ENCODE measurements at regions not wholly inside any gene's neighbourhood (a gene's known extent, or its start where the extent isn't known, plus 50 kb on each side); places are given as distances from the start of the nearest gene placed in this dataset.

DNA sequence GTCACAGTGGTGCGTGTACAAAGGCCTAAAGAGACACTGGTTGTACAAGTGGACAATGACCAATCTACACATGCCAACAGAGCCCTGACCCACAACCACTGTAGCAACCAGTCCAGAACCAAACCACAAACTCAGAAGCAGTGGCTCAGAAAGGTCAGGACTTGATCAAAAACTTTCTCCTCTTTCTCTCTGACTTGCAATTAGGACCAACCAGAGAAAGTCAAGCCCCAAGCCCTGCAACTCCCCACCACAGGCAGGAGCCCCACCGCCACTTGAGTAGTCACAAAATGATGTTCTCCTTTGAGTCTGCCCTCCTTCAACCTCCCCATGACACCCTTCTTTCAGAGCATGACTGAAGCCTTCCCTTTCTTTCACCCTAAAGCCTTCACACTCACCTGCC lies 291.8 kb downstream of the CDH10 start:
- Histone ChIP-seq H3K4me3 (ENCODE audit: insufficient read depth, low read depth, low read length) (no peak overlapping the region), H3K79me1 (ENCODE audit: low read depth in 1 of 2, low read length in 2 of 2) (no peaks in the 10 kb centered on the region), H3K27ac (ENCODE audit: insufficient read depth, low read length) (no peak overlapping the region), H4K91ac (ENCODE audit: insufficient read depth, low read depth, low read length) (no peak overlapping the region), H2AFZ (replicated peaks; ENCODE audit: low read length, poor library complexity) (no peak overlapping the region), H3K4me2 (ENCODE audit: low read depth, low read length) (no peak overlapping the region), H3K9ac (ENCODE audit: low read depth, low read length) (no peak overlapping the region), H4K5ac (ENCODE audit: low read depth, low read length) (no peak overlapping the region), H4K20me1 (ENCODE audit: insufficient read depth, low read length) (no peaks in the 10 kb centered on the region), H3K14ac (replicated peaks; ENCODE audit: low read depth, low read length) (no peak overlapping the region), H3K27me3 (ENCODE audit: control insufficient read depth, insufficient read depth, low read length) (no peaks in the 10 kb centered on the region), H3K9me1 (ENCODE audit: insufficient read depth, low read length) (no peaks in the 10 kb centered on the region), H2BK5ac (ENCODE audit: low read depth, low read length, poor library complexity, severe bottlenecking) (no peak overlapping the region), H3K23ac (ENCODE audit: low read depth, low read length) (no peak overlapping the region), H2BK20ac (ENCODE audit: low read depth, low read length) (no peak overlapping the region), H2BK15ac (ENCODE audit: low read depth, low read length) (no peak overlapping the region), H4K8ac (ENCODE audit: low read depth in 2 of 2, low read length in 2 of 2) (no peak overlapping the region), H3K9me3 (ENCODE audit: control insufficient read depth, insufficient read depth, low read length) (peaks cover 11% of the 10 kb centered on the region), H3K56ac (ENCODE audit: extremely low read depth, insufficient read depth, low read length) (no peak overlapping the region), H3K4me1 (ENCODE audit: control insufficient read depth, insufficient read depth, low read length) (no peaks in the 10 kb centered on the region), H3K36me3 (ENCODE audit: control insufficient read depth, insufficient read depth, low read length) (no peaks in the 10 kb centered on the region), H3K4ac (ENCODE audit: low read depth, low read length) (no peak overlapping the region), H2AK5ac (ENCODE audit: low read depth, low read length) (no peak overlapping the region), H3K18ac (ENCODE audit: low read depth, low read length) (no peak overlapping the region), H2BK120ac (ENCODE audit: low read depth, low read length) (no peak overlapping the region), H2AK9ac (replicated peaks; ENCODE audit: low read depth, low read length, poor library complexity) (no peak overlapping the region)
- no peak for DNase-seq
- dilution Hi-C loops (cut with HindIII; ENCODE audit: low sequenced_read_pairs, unreplicated experiment): no loop called here
- ATAC-seq (ENCODE audit: low read depth): no peak
- TF ChIP-seq RFX5 (IDR thresholded peaks at IDR 0.05; ENCODE audit: low read depth, low read length) (no peak), MXI1 (IDR thresholded peaks at IDR 0.05; ENCODE audit: borderline replicate concordance, low read depth, low read length) (no peak), RCOR1 (IDR thresholded peaks at IDR 0.05; ENCODE audit: insufficient replicate concordance, low read length) (no peak), FOS (IDR thresholded peaks at IDR 0.05; ENCODE audit: low read depth, low read length) (no peak), SMC3 (IDR thresholded peaks at IDR 0.05; ENCODE audit: low read depth, low read length) (no peak), POLR2A (IDR thresholded peaks at IDR 0.05; ENCODE audit: low read depth, low read length) (no peak)
- TF ChIP-seq, protein P1, sequence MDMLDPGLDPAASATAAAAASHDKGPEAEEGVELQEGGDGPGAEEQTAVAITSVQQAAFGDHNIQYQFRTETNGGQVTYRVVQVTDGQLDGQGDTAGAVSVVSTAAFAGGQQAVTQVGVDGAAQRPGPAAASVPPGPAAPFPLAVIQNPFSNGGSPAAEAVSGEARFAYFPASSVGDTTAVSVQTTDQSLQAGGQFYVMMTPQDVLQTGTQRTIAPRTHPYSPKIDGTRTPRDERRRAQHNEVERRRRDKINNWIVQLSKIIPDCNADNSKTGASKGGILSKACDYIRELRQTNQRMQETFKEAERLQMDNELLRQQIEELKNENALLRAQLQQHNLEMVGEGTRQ (IDR thresholded peaks at IDR 0.05; ENCODE audit: low read depth, low read length): no peak
- CTCF ChIA-PET: no interaction called here
- intact Hi-C loops (cut with micrococcal nuclease): no loop called here
- POLR2A ChIA-PET (ENCODE audit: unreplicated experiment): no interaction called here
- WGBS, 2 experiments (ENCODE audit: extremely low coverage in 2 of 2, insufficient read length in 1 of 2): 100% methylated on average over 1 of the region's 2 CpGs; no CpG with 5 or more reads in 1 of the 2 experiments
- BruUV-seq (replicated peaks): no TSS peak
- in situ Hi-C loops (cut with MboI; ENCODE audit: low sequenced_read_pairs): no loop called here

Data from IMR-90 (cell line).